ENCODE measurements at regions not wholly inside any gene's neighbourhood (a gene's known extent, or its start where the extent isn't known, plus 50 kb on each side); places are given as distances from the start of the nearest gene placed in this dataset.

- Mint-ChIP-seq H3K4me1 (no peaks in the 10 kb centered on the region), H3K4me3 (no peak overlapping the region), H3K27me3 (no peaks in the 10 kb centered on the region), H3K27ac (no peak overlapping the region), H3K36me3 (no peaks in the 10 kb centered on the region), H3K9me3 (peaks cover 7% of the 10 kb centered on the region)
- no peak for DNase-seq
- CTCF ChIA-PET = no interaction called here
These were observed 244.3 kb upstream of the NWD2 start for GRCh38 chr4:37000281-37000680.

GRCh38 chr4:37001688-37002436 is 242.7 kb upstream of the NWD2 start:
- CTCF ChIA-PET = no interaction called here
- DNase-seq = no peak
- no peak overlapping the region for H3K4me3 Mint-ChIP-seq
- no peaks in the 10 kb centered on the region for H3K27me3 Mint-ChIP-seq
- peaks cover 9% of the 10 kb centered on the region for H3K9me3 Mint-ChIP-seq
- H3K36me3 Mint-ChIP-seq = no peaks in the 10 kb centered on the region
- H3K27ac Mint-ChIP-seq = no peak overlapping the region
- H3K4me1 Mint-ChIP-seq = no peaks in the 10 kb centered on the region

- no peak overlapping the region for H3K4me3 Mint-ChIP-seq
- CTCF ChIA-PET = no interaction called here
- no peaks in the 10 kb centered on the region for H3K4me1 Mint-ChIP-seq
- H3K36me3 Mint-ChIP-seq = no peaks in the 10 kb centered on the region
- no peaks in the 10 kb centered on the region for H3K27me3 Mint-ChIP-seq
- H3K9me3 Mint-ChIP-seq = peaks cover 9% of the 10 kb centered on the region
- DNase-seq = no peak
- H3K27ac Mint-ChIP-seq = no peak overlapping the region
These were observed 241.9 kb upstream of the NWD2 start for GRCh38 chr4:37002625-37003024.

- Mint-ChIP-seq H3K4me1 (no peaks in the 10 kb centered on the region), H3K9me3 (peaks cover 6% of the 10 kb centered on the region), H3K27me3 (no peaks in the 10 kb centered on the region), H3K36me3 (no peaks in the 10 kb centered on the region), H3K27ac (no peak overlapping the region), H3K4me3 (no peak overlapping the region)
- no peak for DNase-seq
- CTCF ChIA-PET = interaction anchor here (1.0 kb wide), 1 partner anchor 10 kb away, joined by 3 read pairs; no protein-coding TSS in a partner anchor
These were observed 236.3 kb upstream of the NWD2 start for GRCh38 chr4:37008199-37008598.

GRCh38 chr4:37014584-37014983 is 230.0 kb upstream of the NWD2 start:
- H3K27ac Mint-ChIP-seq = no peak overlapping the region
- no peaks in the 10 kb centered on the region for H3K36me3 Mint-ChIP-seq
- H3K4me3 Mint-ChIP-seq = no peak overlapping the region
- CTCF ChIA-PET = no interaction called here
- H3K27me3 Mint-ChIP-seq = no peaks in the 10 kb centered on the region
- no peaks in the 10 kb centered on the region for H3K9me3 Mint-ChIP-seq
- DNase-seq = no peak
- H3K4me1 Mint-ChIP-seq = no peaks in the 10 kb centered on the region

GRCh38 chr4:37015391-37015790 is 229.2 kb upstream of the NWD2 start:
- Mint-ChIP-seq H3K36me3 (no peaks in the 10 kb centered on the region), H3K4me3 (no peak overlapping the region), H3K27me3 (no peaks in the 10 kb centered on the region), H3K4me1 (no peaks in the 10 kb centered on the region), H3K9me3 (no peaks in the 10 kb centered on the region), H3K27ac (no peak overlapping the region)
- no peak for DNase-seq
- CTCF ChIA-PET = no interaction called here

- H3K36me3 Mint-ChIP-seq = no peaks in the 10 kb centered on the region
- no peaks in the 10 kb centered on the region for H3K27me3 Mint-ChIP-seq
- no peak overlapping the region for H3K27ac Mint-ChIP-seq
- H3K4me3 Mint-ChIP-seq = no peak overlapping the region
- no peaks in the 10 kb centered on the region for H3K9me3 Mint-ChIP-seq
- CTCF ChIA-PET = no interaction called here
- DNase-seq = no peak
- no peaks in the 10 kb centered on the region for H3K4me1 Mint-ChIP-seq
These were observed 221.0 kb upstream of the NWD2 start for GRCh38 chr4:37023504-37023903.

- Mint-ChIP-seq H3K4me1 (no peaks in the 10 kb centered on the region), H3K4me3 (no peak overlapping the region), H3K36me3 (no peaks in the 10 kb centered on the region), H3K27ac (no peak overlapping the region), H3K27me3 (no peaks in the 10 kb centered on the region), H3K9me3 (no peaks in the 10 kb centered on the region)
- DNase-seq = no peak
- CTCF ChIA-PET = no interaction called here
These were observed 220.5 kb upstream of the NWD2 start for GRCh38 chr4:37023996-37024395.

GRCh38 chr4:37040816-37041215 is 203.7 kb upstream of the NWD2 start:
- no peak for DNase-seq
- CTCF ChIA-PET = no interaction called here
- no peak overlapping the region for H3K27ac Mint-ChIP-seq
- H3K36me3 Mint-ChIP-seq = no peaks in the 10 kb centered on the region
- no peaks in the 10 kb centered on the region for H3K27me3 Mint-ChIP-seq
- H3K4me3 Mint-ChIP-seq = no peak overlapping the region
- H3K9me3 Mint-ChIP-seq = peaks cover 5% of the 10 kb centered on the region
- H3K4me1 Mint-ChIP-seq = no peaks in the 10 kb centered on the region

GRCh38 chr4:37043342-37043741 is 201.2 kb upstream of the NWD2 start:
- Mint-ChIP-seq H3K36me3 (no peaks in the 10 kb centered on the region), H3K4me3 (no peak overlapping the region), H3K27me3 (no peaks in the 10 kb centered on the region), H3K9me3 (peaks cover 5% of the 10 kb centered on the region), H3K4me1 (no peaks in the 10 kb centered on the region), H3K27ac (no peak overlapping the region)
- no peak for DNase-seq
- CTCF ChIA-PET = no interaction called here

- Mint-ChIP-seq H3K4me3 (no peak overlapping the region), H3K9me3 (no peaks in the 10 kb centered on the region), H3K27me3 (peaks cover 3% of the 10 kb centered on the region), H3K27ac (no peak overlapping the region), H3K36me3 (no peaks in the 10 kb centered on the region), H3K4me1 (no peaks in the 10 kb centered on the region)
- DNase-seq = no peak
- CTCF ChIA-PET = no interaction called here
These were observed 193.4 kb upstream of the NWD2 start for GRCh38 chr4:37051111-37051510.

- Mint-ChIP-seq H3K9me3 (no peaks in the 10 kb centered on the region), H3K27ac (no peak overlapping the region), H3K4me3 (no peak overlapping the region), H3K27me3 (peaks cover 3% of the 10 kb centered on the region), H3K4me1 (no peaks in the 10 kb centered on the region), H3K36me3 (no peaks in the 10 kb centered on the region)
- no peak for DNase-seq
- CTCF ChIA-PET = no interaction called here
These were observed 192.7 kb upstream of the NWD2 start for GRCh38 chr4:37051866-37052265.

- H3K4me1 Mint-ChIP-seq = no peaks in the 10 kb centered on the region
- H3K9me3 Mint-ChIP-seq = no peaks in the 10 kb centered on the region
- CTCF ChIA-PET = no interaction called here
These were observed 189.9 kb upstream of the NWD2 start for GRCh38 chr4:37054531-37055077.

GRCh38 chr4:37058826-37059225 is 185.7 kb upstream of the NWD2 start:
- no peaks in the 10 kb centered on the region for H3K9me3 Mint-ChIP-seq
- peaks cover 3% of the 10 kb centered on the region for H3K27me3 Mint-ChIP-seq
- no peak overlapping the region for H3K27ac Mint-ChIP-seq
- H3K36me3 Mint-ChIP-seq = no peaks in the 10 kb centered on the region
- DNase-seq = no peak
- H3K4me1 Mint-ChIP-seq = no peaks in the 10 kb centered on the region
- CTCF ChIA-PET = no interaction called here
- no peak overlapping the region for H3K4me3 Mint-ChIP-seq

More at GRCh38 chr4:37054531-37055077, 189.9 kb upstream of the NWD2 start:
- H3K4me3 Mint-ChIP-seq = no peak overlapping the region
- DNase-seq = no peak
- no peak overlapping the region for H3K27ac Mint-ChIP-seq
- no peaks in the 10 kb centered on the region for H3K36me3 Mint-ChIP-seq
- peaks cover 3% of the 10 kb centered on the region for H3K27me3 Mint-ChIP-seq

- Mint-ChIP-seq H3K9me3 (no peaks in the 10 kb centered on the region), H3K4me3 (no peak overlapping the region), H3K36me3 (no peaks in the 10 kb centered on the region), H3K27me3 (no peaks in the 10 kb centered on the region), H3K27ac (no peak overlapping the region), H3K4me1 (no peaks in the 10 kb centered on the region)
- CTCF ChIA-PET = no interaction called here
- no peak for DNase-seq
These were observed 178.4 kb upstream of the NWD2 start for GRCh38 chr4:37066159-37066558.
